Nephron progenitor cell (in vitro differentiated cells): ENCODE measurements at regions not wholly inside any gene's neighbourhood (a gene's known extent, or its start where the extent isn't known, plus 50 kb on each side); places are given as distances from the start of the nearest gene placed in this dataset.

Experiments
- DNase-seq: peaks from one replicate; pipeline ENCODE4 v3.0.0; 2021
- H3K27ac Mint-ChIP-seq: 2 replicates; pipeline ENCODE4 v1.8.0; 2021; ENCODE audit warnings: mild to moderate bottlenecking, moderate library complexity, mixed read lengths
- H3K27me3 Mint-ChIP-seq: 2 replicates; pipeline ENCODE4 v1.8.0; 2021; ENCODE audit warnings: mild to moderate bottlenecking, low read depth, mixed read lengths; ENCODE audit not compliant: poor library complexity
- H3K36me3 Mint-ChIP-seq: 2 replicates; pipeline ENCODE4 v1.8.0; 2021; ENCODE audit warnings: low read depth, mixed read lengths
- H3K4me1 Mint-ChIP-seq: 2 replicates; pipeline ENCODE4 v1.8.0; 2021; ENCODE audit warnings: mixed read lengths
- H3K4me3 Mint-ChIP-seq: 2 replicates; pipeline ENCODE4 v1.8.0; 2021; ENCODE audit warnings: mild to moderate bottlenecking, moderate library complexity, mixed read lengths
- H3K9me3 Mint-ChIP-seq: 2 replicates; pipeline ENCODE4 v1.8.0; 2021; ENCODE audit warnings: mild to moderate bottlenecking, moderate library complexity, mixed read lengths
- TF ChIP-seq, protein P1 (sequence below): fragments of 200-600 bp; sonication (generic); IDR thresholded peaks from 2 replicates; pipeline ENCODE4 v1.5.0; 2021; ENCODE audit warnings: antibody characterized with exemption

- TF ChIP-seq, protein P1, sequence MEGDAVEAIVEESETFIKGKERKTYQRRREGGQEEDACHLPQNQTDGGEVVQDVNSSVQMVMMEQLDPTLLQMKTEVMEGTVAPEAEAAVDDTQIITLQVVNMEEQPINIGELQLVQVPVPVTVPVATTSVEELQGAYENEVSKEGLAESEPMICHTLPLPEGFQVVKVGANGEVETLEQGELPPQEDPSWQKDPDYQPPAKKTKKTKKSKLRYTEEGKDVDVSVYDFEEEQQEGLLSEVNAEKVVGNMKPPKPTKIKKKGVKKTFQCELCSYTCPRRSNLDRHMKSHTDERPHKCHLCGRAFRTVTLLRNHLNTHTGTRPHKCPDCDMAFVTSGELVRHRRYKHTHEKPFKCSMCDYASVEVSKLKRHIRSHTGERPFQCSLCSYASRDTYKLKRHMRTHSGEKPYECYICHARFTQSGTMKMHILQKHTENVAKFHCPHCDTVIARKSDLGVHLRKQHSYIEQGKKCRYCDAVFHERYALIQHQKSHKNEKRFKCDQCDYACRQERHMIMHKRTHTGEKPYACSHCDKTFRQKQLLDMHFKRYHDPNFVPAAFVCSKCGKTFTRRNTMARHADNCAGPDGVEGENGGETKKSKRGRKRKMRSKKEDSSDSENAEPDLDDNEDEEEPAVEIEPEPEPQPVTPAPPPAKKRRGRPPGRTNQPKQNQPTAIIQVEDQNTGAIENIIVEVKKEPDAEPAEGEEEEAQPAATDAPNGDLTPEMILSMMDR, result no peak
- Mint-ChIP-seq H3K36me3 (no peaks in the 10 kb centered on the region), H3K27ac (no peak overlapping the region), H3K4me1 (no peaks in the 10 kb centered on the region), H3K4me3 (no peak overlapping the region), H3K9me3 (no peaks in the 10 kb centered on the region), H3K27me3 (no peaks in the 10 kb centered on the region)
- DNase-seq, result no peak
These were observed 1552.3 kb downstream of the OTOL1 start for GRCh38 chr3:163048881-163049280.

DNA sequence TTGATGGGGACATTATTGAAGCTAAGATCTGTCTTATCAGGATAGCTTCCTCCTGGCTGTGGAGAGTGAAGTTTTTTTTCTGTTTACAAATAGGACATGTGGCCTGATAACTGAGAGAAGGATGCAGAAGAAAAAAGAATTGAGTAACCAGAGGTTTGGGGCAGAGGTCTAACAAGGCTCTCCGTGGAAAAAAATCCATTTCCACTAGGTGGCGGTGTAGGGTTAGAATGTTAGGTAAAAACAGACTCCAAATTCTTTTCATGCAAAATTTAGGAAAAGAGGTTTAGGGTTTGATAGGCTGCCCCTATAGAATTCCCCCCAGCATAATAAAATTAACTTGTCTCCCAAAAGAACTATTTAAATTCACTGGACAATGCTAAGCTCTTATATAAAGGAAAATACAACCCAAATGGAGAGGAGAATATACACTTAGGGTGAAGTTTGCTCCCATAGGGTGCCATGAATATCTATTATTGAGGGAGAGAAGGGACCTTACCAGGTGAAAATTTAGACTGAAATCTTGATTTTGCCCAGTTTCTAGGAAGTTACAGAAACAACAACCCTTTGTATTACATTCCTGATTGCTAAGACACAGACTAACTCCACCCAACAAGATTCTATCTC is 1560.4 kb downstream of the OTOL1 start:
- H3K27me3 Mint-ChIP-seq, result no peaks in the 10 kb centered on the region
- H3K27ac Mint-ChIP-seq, result no peak overlapping the region
- TF ChIP-seq, protein P1, result peak; percentile 67
- H3K9me3 Mint-ChIP-seq, result peaks cover 3% of the 10 kb centered on the region
- no peaks in the 10 kb centered on the region for H3K4me1 Mint-ChIP-seq
- H3K4me3 Mint-ChIP-seq, result no peak overlapping the region
- peak; percentile 57 for DNase-seq
- H3K36me3 Mint-ChIP-seq, result no peaks in the 10 kb centered on the region

- no peaks in the 10 kb centered on the region for H3K4me1 Mint-ChIP-seq
- H3K36me3 Mint-ChIP-seq, result no peaks in the 10 kb centered on the region
- no peak for DNase-seq
These were observed 1561.6 kb downstream of the OTOL1 start for GRCh38 chr3:163058031-163058854.

DNA sequence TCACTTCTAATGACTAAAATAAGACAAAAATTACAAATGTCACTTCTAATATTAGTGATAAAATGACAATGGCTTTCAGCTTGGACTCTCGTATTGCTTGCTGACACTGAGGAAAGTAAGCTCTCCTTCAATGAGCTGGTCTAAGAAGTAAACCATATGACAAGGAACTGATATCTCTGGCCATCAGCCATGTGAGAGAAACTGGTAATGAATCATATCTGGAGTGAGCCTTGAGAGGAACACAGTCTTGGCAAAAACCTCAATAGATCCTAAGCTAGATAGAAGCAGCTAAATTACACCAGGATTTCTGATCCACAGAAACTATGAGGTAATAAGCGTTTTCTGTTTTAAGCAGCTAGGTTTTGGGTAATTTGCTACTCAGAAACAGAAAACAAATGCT is 1575.1 kb downstream of the OTOL1 start:
- no peak overlapping the region for H3K4me3 Mint-ChIP-seq
- H3K27me3 Mint-ChIP-seq, result peaks cover 4% of the 10 kb centered on the region
- H3K27ac Mint-ChIP-seq, result no peak overlapping the region
- H3K9me3 Mint-ChIP-seq, result peaks cover 4% of the 10 kb centered on the region
- no peak for DNase-seq
- no peaks in the 10 kb centered on the region for H3K4me1 Mint-ChIP-seq
- H3K36me3 Mint-ChIP-seq, result no peaks in the 10 kb centered on the region
- TF ChIP-seq, protein P1, result no peak

More at GRCh38 chr3:163058031-163058854, 1561.6 kb downstream of the OTOL1 start:
- no peak overlapping the region for H3K4me3 Mint-ChIP-seq
- no peak overlapping the region for H3K27ac Mint-ChIP-seq
- no peaks in the 10 kb centered on the region for H3K27me3 Mint-ChIP-seq
- TF ChIP-seq, protein P1, result no peak
- H3K9me3 Mint-ChIP-seq, result peaks cover 3% of the 10 kb centered on the region
